H1 (cell line): ENCODE measurements at regions not wholly inside any gene's neighbourhood (a gene's known extent, or its start where the extent isn't known, plus 50 kb on each side); places are given as distances from the start of the nearest gene placed in this dataset.

Experiments
- BCL11A ChIP-seq, 2 experiments: IDR thresholded peaks; one replicate each; pipeline ENCODE4 v1.6.1; 2011; ENCODE audit warnings: low read depth in 2 of 2, low read length in 2 of 2, mild to moderate bottlenecking in 2 of 2
- POLR2AphosphoS5 ChIP-seq: IDR thresholded peaks from 2 replicates; pipeline ENCODE4 v1.6.1; 2011; ENCODE audit warnings: low read depth, low read length
- SP4 ChIP-seq: IDR thresholded peaks from 2 replicates; pipeline ENCODE4 v1.6.1; 2012; ENCODE audit warnings: low read length, inconsistent platforms
- SRF ChIP-seq: IDR thresholded peaks from 2 replicates; pipeline ENCODE4 v1.6.1; 2011; ENCODE audit warnings: mild to moderate bottlenecking, low read depth, low read length, moderate library complexity
- TAF1 ChIP-seq: IDR thresholded peaks from 2 replicates; pipeline ENCODE4 v1.6.1; 2011; ENCODE audit warnings: mild to moderate bottlenecking, low read depth, low read length
- TF ChIP-seq, protein P1 (sequence below): IDR thresholded peaks from 2 replicates; pipeline ENCODE4 v1.6.1; 2012; ENCODE audit warnings: inconsistent platforms

DNA sequence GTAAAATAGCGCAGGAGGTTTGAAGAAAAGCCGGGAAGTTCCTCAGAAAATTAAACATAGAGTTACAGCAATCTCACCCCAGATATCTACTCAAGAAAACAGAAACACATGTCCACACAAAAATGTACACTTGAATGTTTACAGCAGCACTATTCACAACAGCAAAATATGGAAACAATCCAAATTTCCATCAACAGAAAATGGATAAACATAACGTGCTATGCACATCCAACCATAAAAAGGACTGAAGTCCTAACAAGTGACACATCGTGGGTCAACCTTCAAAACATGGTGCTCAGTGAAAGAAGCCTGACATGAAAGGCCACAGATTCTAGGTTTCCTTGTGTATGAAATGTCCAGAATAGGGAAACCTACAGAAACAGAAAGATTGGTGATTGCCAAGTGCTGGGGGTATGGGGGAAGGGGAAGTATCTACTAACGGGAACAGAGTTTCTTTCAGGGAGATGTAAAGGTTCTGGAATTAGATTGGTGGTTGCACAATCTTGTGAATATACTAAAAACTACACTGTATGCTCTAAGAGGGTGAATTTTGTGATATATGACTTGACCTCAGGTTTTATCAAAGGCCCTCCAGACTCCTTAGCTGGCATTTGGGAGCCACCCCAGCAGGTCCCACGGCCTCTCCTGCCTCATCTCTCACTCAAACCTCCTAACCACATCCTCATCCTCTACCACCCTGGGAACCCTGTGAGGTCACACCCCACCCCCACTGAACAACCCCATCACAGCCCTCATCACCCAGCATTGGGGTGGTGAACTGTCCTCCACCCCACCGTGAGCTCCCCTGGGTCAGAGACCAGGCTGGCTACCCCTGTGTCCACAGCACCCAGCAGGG lies 69.2 kb upstream of the PRR5 start (continued):
- no peak for TF ChIP-seq SRF
- TF ChIP-seq POLR2AphosphoS5 = no peak
- TF ChIP-seq, protein P1, sequence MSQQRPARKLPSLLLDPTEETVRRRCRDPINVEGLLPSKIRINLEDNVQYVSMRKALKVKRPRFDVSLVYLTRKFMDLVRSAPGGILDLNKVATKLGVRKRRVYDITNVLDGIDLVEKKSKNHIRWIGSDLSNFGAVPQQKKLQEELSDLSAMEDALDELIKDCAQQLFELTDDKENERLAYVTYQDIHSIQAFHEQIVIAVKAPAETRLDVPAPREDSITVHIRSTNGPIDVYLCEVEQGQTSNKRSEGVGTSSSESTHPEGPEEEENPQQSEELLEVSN = no peak
- TF ChIP-seq SP4 = no peak
- no peak for TF ChIP-seq BCL11A (IDR thresholded peaks at IDR 0.05; ENCODE audit: low read depth in 2 of 2, low read length in 2 of 2)
- TF ChIP-seq TAF1 = no peak
